CD4-positive, alpha-beta T cell treated with Interleukin-6 for 4 hours (primary cell): ENCODE measurements at regions not wholly inside any gene's neighbourhood (a gene's known extent, or its start where the extent isn't known, plus 50 kb on each side); places are given as distances from the start of the nearest gene placed in this dataset.

Experiments
- DNase-seq: peaks from one replicate; pipeline ENCODE4 v3.0.0-alpha.2; 2020; ENCODE audit warnings: mixed read lengths

GRCh38 chr2:217262911-217263310 lies 403.0 kb upstream of the TNP1 start:
- no peak for DNase-seq

DNA sequence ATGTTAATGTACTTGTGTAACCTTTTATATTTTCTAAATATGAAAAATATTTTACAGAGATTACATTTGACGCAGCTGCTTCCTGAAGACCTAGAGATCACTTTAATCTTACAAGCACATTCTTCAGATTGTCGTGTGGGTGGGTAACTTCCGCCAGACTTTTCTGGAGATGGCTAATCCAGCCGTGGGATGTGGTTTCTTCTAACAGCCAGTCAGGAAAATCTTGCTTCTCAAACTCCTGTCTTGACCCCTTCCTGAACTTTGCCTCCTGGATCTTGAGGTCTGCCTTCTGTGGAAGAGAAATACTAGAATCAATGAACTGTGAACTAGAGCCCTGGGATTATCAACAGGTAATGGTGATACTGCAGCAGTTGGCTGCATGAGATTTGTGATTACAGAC lies 401.6 kb upstream of the TNP1 start:
- DNase-seq, result no peak

- no peak for DNase-seq
These were observed 400.7 kb upstream of the TNP1 start for GRCh38 chr2:217260441-217261115.

DNA sequence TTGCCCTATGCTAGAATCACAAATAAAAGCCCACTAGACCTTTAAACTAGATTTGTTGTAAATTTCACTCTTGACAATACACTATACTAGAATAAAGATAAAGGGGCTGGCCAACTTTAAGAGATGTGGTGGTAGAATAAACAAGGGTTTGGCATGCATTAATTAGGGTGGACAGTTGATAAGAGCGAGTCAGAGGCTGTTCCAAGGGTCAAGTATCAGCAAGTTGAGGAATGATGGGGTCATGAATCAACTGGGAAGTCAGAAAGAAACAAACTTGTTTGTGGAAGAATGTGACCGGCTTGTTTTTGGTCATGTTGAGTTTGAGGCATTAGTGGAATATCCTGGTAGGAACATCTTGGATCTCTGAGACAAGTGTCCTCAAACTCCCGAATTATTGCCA lies 398.3 kb upstream of the TNP1 start:
- no peak for DNase-seq

GRCh38 chr2:217256251-217256650 lies 396.4 kb upstream of the TNP1 start:
- no peak for DNase-seq

DNA sequence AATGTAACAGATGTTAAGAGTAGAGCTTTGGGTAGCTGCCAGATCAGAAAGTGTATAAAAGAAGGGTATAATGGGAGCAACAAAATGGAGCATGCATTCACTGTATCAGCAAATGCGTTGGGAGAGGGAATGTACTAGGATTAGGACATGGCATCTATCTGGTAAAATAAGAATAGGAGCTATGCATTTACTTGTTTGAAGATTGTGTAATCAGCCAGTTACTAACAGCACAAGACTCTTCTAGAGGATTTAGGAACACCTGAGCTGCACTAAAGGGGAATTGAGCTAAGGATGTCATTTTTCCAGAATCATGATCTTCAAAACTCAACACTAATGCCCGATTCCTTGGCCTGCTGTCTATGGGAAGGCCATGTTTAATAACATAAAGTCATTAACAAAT lies 394.2 kb upstream of the TNP1 start:
- DNase-seq, result no peak

- DNase-seq, result no peak
These were observed 392.3 kb upstream of the TNP1 start for GRCh38 chr2:217252181-217252580.

GRCh38 chr2:217250013-217250524 lies 390.2 kb upstream of the TNP1 start:
- no peak for DNase-seq

- no peak for DNase-seq
These were observed 389.5 kb upstream of the TNP1 start for GRCh38 chr2:217249121-217250012.

DNA sequence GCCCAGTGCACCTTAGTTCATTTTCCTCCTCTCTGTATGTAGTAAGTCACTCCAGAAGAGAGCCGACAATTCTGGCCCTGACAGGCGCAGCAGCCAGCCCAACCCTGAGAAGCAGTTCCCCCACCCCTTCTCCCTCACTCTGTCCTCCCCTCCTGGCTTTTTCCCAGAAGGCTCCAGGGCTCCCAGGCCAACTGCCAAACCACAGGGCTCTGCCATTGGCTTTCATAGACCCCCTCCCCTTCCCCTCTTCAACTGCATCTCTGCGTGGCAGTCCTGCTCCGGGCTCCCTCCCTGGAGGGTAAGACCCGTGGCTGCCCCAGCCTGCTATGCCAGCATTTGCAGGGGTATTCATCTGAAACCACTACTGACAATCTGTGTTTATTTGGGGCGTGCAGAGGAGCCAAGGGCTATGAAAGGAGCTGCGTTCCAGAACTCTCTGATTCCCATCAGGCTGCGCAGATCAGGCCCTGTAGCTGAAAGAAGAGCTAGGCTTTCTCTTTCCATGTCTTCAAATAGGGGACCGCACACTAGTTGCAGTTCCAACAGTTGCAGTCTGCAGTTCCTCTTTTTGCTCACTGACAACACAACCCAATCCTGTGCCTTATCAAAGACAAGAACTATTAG lies 388.6 kb upstream of the TNP1 start:
- DNase-seq, result no peak

GRCh38 chr2:217247476-217247875 lies 387.6 kb upstream of the TNP1 start:
- DNase-seq, result no peak

DNA sequence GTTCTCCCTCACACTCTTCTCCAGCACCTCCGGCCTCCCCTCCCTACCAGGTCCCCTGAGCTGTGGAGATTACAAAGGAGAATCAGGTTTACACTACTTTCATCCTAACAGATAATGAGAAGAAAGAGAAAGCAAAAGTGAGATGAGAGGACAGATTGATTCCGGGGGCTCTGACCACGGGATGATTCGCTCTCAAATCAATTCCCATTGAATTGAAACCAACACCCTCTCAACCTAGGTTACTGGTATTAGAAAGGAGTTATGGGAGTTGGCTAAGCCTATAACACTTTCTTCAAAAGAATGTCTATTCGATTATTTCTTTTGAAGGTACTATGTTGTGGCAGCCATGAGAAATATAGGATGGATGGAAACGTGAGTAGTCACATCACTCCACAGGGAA lies 386.2 kb upstream of the TNP1 start:
- DNase-seq, result no peak

DNA sequence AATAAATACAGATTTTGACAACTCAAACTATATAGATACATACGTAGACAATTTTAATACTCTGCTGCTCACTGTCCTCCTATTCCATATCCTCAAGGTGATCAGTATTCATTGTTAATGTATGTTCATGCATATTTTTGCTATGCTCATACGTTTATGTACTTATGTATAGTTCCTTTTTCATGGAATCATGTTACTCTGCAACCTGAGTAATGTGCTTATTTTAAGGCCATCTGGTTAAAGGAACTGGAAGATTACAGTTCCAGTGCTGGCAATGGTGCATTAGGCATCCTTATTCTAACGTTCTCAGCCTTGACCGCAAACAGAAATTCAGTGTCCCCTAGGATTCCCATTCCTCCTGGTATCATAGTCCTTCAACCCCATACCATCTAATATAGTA lies 385.0 kb upstream of the TNP1 start:
- no peak for DNase-seq

GRCh38 chr2:217242947-217243346 lies 383.1 kb upstream of the TNP1 start:
- DNase-seq, result no peak

- no peak for DNase-seq
These were observed 371.9 kb upstream of the TNP1 start for GRCh38 chr2:217231724-217232123.

DNA sequence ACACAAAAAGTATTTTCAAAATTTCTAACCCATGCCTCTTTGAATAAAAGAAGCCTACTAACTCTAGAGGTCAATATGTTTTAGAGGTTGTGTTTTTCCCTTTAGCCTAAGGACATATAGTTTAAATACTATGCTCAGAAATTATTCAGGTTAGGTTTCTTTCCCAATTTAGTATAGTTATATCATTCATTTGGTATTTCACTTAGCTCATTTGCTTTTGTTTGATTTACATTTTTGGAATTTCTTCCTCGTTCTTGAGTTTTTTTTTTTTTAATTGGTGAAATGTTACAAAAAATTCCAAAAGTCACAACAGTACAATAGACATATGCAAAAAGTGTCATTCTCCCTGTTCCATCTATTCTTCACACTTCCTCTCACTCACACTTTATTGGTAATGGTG lies 371.3 kb upstream of the TNP1 start:
- DNase-seq, result no peak

DNA sequence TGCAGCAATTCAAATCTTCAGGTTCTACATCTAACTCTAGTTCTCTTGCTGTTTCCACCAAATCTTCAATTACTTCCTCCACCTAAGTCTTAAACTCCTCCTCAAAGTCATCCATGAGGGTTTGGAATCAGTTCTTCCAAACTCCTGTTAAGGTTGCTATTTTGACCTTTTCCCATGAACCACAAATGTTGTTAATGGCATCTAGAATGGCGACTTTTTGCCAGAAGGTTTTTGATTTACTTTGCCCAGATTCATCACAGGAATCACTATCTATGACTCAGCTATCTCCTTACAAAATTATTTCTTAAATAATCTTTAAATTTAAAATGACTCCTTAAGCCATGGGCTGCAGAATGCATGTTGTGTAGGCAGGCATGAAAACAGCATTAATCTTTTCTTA lies 368.9 kb upstream of the TNP1 start:
- no peak for DNase-seq

- no peak for DNase-seq
These were observed 367.9 kb upstream of the TNP1 start for GRCh38 chr2:217227794-217228193.

DNA sequence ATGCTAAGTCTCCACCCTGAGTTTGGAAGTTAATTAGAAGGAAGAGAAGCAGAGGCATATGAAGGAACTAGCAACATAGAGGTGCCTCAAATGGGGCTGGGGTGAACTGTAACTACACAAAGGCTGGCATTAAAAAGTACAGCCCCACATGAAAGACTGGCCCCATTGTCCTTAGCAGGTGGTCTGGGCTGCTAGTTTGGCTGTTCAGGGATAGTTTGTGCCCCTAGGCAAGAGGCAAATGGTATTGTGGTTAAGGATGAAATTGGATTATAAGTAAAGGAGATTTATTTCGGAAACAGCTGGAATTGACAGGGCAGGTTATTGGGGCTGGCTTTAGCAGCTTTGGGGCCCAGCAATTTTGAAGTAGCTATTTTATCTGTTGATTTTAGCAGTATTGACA lies 365.7 kb upstream of the TNP1 start:
- no peak for DNase-seq

- no peak for DNase-seq
These were observed 363.5 kb upstream of the TNP1 start for GRCh38 chr2:217223222-217223930.

DNA sequence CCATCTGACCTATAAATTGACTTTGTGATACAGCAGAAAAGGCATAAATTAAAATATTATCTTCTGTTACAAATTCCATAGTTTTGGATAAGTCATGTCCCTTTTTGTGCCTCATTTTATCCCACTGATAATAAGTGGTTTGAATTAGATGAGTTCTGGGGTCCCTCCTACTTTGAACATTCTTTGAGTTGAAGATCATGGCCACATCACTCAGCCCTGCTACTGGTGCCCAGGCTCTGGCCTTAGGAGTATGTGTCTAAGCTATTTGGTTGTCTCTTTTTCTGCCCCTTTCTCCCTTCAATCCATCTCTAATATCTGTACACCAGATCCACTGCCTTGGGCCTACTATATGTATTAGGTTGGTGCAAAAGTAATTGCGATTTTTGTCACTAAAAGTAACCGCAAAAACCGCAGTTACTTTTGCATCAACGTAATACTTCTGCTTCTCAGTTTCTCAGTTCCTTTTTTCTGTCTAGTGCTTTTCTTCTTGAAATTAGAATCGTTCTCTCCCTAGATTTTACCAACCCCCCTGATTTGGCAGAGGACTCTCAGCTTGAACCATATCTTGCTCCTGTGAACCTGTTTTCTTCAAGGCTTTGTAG lies 362.5 kb upstream of the TNP1 start:
- DNase-seq, result no peak

DNA sequence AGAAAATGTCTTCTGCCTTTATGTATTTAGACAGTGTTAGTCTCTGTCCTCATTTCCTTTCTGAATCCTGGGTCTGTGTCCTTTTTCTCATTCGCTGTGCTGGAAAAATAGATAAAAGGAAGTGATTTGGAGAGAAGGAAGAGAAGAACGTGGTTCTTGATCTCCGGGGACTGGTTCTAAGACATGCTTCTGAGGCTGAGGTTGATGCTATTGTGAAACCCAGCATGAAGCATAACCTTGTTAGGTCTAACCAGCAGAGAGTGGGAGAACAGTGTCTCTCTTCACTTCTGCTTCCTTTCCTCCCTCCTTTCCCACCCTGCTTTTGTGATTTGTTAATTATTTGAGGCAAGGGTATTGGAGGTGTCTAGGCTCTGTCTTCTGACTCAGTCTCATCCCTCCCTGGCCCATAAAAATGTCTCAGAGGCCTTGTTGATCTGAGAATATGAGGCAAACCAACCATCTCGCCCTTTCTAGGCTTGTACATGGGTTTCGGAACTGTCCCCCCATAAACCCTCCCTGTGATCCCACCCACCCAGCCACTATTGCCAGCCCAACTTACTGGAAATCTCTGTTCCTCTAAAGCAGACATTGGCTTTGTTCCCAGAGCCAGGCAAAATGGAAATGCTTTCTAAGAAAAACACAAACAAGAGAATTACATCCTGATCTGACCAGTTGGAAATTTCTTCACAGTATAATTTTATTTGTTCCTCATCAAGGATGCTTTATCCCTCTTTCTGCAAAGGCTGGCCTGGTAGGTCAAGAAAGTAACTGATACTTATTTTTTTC lies 360.6 kb upstream of the TNP1 start:
- no peak for DNase-seq
